ENCODE measurements at regions not wholly inside any gene's neighbourhood (a gene's known extent, or its start where the extent isn't known, plus 50 kb on each side); places are given as distances from the start of the nearest gene placed in this dataset.

DNA sequence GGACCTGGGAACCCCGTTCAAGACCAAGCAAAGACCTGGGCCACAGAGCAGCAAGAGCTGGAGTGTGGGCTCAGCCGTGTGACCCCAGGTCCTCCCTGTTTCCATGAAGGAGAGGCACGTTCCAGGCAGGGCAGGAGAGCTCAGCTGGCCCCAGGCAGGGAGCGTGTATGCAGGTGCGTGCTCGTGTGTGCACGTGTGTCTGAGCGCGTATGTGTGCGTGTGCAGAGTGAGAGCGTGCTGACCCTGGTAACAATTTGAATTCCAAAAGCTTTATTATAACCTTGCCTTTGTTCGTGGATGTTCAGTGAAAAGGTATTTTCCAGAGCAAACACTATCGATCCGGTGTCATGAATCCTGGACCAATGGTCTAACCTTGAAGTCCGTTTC is 54.6 kb downstream of the FOXL3 start:
- TF ChIP-seq, protein P1, sequence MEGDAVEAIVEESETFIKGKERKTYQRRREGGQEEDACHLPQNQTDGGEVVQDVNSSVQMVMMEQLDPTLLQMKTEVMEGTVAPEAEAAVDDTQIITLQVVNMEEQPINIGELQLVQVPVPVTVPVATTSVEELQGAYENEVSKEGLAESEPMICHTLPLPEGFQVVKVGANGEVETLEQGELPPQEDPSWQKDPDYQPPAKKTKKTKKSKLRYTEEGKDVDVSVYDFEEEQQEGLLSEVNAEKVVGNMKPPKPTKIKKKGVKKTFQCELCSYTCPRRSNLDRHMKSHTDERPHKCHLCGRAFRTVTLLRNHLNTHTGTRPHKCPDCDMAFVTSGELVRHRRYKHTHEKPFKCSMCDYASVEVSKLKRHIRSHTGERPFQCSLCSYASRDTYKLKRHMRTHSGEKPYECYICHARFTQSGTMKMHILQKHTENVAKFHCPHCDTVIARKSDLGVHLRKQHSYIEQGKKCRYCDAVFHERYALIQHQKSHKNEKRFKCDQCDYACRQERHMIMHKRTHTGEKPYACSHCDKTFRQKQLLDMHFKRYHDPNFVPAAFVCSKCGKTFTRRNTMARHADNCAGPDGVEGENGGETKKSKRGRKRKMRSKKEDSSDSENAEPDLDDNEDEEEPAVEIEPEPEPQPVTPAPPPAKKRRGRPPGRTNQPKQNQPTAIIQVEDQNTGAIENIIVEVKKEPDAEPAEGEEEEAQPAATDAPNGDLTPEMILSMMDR (IDR thresholded peaks at IDR 0.05; ENCODE audit: poor library complexity): no peak
- TF ChIP-seq EZH2 (IDR thresholded peaks at IDR 0.05; ENCODE audit: borderline replicate concordance) (no peak), EZH2phosphoT487 (IDR thresholded peaks at IDR 0.05; ENCODE audit: low read depth, severe bottlenecking, unreplicated experiment) (no peak)

Data from hepatocyte (in vitro differentiated cells).